ENCODE measurements at regions not wholly inside any gene's neighbourhood (a gene's known extent, or its start where the extent isn't known, plus 50 kb on each side); places are given as distances from the start of the nearest gene placed in this dataset.
"Not testable (repeated sequence)": the region's sequence is repeated elsewhere in the genome, so short reads cannot be mapped to it uniquely, and the experiment has no call there.

GRCh38 chr6:2307799-2308198 lies 62.4 kb upstream of the GMDS start:
- DNase-seq (ENCODE audit: low read depth, low spot score) = no peak

- DNase-seq (ENCODE audit: low read depth, low spot score) = no peak
These were observed 60.5 kb upstream of the GMDS start for GRCh38 chr6:2305951-2306350.

- not testable (repeated sequence) for DNase-seq (ENCODE audit: low read depth, low spot score)
These were observed 57.1 kb upstream of the GMDS start for GRCh38 chr6:2302482-2302881.

- no peak for DNase-seq (ENCODE audit: low read depth, low spot score)
These were observed 51.4 kb upstream of the GMDS start for GRCh38 chr6:2296781-2297180.
